DND-41 (cell line): ENCODE measurements at regions not wholly inside any gene's neighbourhood (a gene's known extent, or its start where the extent isn't known, plus 50 kb on each side); places are given as distances from the start of the nearest gene placed in this dataset.

ENCODE experiments used
- ATAC-seq: fragments of 200-7000 bp; cut with Tn5 transposase; 3 replicates; pipeline ENCODE4 v1.9.1; 2021; ENCODE audit warnings: low read depth; ENCODE audit not compliant: insufficient read depth
- DNase-seq: peaks from one replicate; pipeline ENCODE4 v3.0.0-alpha.2; 2020
- H2AFZ ChIP-seq: 2 replicates; pipeline ENCODE4 v1.6.0; 2012; ENCODE audit warnings: low read depth, low read length
- H3K27ac ChIP-seq: 2 replicates; pipeline ENCODE4 v1.5.1; 2012; ENCODE audit warnings: low read length, inconsistent platforms
- H3K27me3 ChIP-seq: fragments of 200-600 bp; sonication (generic); 2 replicates; pipeline ENCODE4 v1.6.0; 2012; ENCODE audit warnings: low read length, mild to moderate bottlenecking, inconsistent platforms; ENCODE audit not compliant: insufficient read depth, poor library complexity
- H3K36me3 ChIP-seq: 2 replicates; pipeline ENCODE4 v1.5.1; 2012; ENCODE audit warnings: low read length, inconsistent platforms; ENCODE audit not compliant: insufficient read depth
- H3K4me1 ChIP-seq: 2 replicates; pipeline ENCODE4 v1.5.1; 2012; ENCODE audit warnings: mild to moderate bottlenecking, low read length; ENCODE audit not compliant: insufficient read depth
- H3K4me2 ChIP-seq: 2 replicates; pipeline ENCODE4 v1.6.0; 2012; ENCODE audit warnings: mild to moderate bottlenecking, moderate library complexity, low read length, inconsistent platforms; ENCODE audit not compliant: insufficient read depth
- H3K4me3 ChIP-seq, 2 experiments: fragments of 200-600 bp in 1 of 2; shearing (Covaris generic) in 1 of 2; 2 replicates each; pipeline ENCODE4 v1.5.1; 2012 to 2016; ENCODE audit warnings: inconsistent platforms in 2 of 2, low read length in 2 of 2, mild to moderate bottlenecking in 2 of 2, low read depth in 1 of 2, moderate library complexity in 1 of 2
- H3K79me2 ChIP-seq: 2 replicates; pipeline ENCODE4 v1.6.0; 2012; ENCODE audit warnings: low read length, inconsistent platforms; ENCODE audit not compliant: insufficient read depth
- H3K9ac ChIP-seq: 2 replicates; pipeline ENCODE4 v1.6.0; 2012; ENCODE audit warnings: low read depth, mild to moderate bottlenecking, inconsistent platforms, low read length, moderate library complexity
- H3K9me3 ChIP-seq: 2 replicates; pipeline ENCODE4 v1.5.1; 2012; ENCODE audit warnings: low read length, moderate library complexity, mild to moderate bottlenecking, inconsistent platforms; ENCODE audit not compliant: insufficient read depth, severe bottlenecking
- H4K20me1 ChIP-seq: 2 replicates; pipeline ENCODE4 v1.6.0; 2012; ENCODE audit warnings: low read length; ENCODE audit not compliant: insufficient read depth
- EZH2 ChIP-seq: IDR thresholded peaks from 3 replicates; pipeline ENCODE4 v1.6.1; 2012; ENCODE audit warnings: borderline replicate concordance, low read depth, mild to moderate bottlenecking, moderate library complexity, low read length, inconsistent platforms; ENCODE audit not compliant: severe bottlenecking
- TF ChIP-seq, protein P1 (sequence below): IDR thresholded peaks from 2 replicates; pipeline ENCODE4 v1.5.1; 2012; ENCODE audit warnings: borderline replicate concordance, low read length, moderate library complexity, mild to moderate bottlenecking; ENCODE audit not compliant: poor library complexity, severe bottlenecking; ENCODE audit errors: extremely low read depth

DNA sequence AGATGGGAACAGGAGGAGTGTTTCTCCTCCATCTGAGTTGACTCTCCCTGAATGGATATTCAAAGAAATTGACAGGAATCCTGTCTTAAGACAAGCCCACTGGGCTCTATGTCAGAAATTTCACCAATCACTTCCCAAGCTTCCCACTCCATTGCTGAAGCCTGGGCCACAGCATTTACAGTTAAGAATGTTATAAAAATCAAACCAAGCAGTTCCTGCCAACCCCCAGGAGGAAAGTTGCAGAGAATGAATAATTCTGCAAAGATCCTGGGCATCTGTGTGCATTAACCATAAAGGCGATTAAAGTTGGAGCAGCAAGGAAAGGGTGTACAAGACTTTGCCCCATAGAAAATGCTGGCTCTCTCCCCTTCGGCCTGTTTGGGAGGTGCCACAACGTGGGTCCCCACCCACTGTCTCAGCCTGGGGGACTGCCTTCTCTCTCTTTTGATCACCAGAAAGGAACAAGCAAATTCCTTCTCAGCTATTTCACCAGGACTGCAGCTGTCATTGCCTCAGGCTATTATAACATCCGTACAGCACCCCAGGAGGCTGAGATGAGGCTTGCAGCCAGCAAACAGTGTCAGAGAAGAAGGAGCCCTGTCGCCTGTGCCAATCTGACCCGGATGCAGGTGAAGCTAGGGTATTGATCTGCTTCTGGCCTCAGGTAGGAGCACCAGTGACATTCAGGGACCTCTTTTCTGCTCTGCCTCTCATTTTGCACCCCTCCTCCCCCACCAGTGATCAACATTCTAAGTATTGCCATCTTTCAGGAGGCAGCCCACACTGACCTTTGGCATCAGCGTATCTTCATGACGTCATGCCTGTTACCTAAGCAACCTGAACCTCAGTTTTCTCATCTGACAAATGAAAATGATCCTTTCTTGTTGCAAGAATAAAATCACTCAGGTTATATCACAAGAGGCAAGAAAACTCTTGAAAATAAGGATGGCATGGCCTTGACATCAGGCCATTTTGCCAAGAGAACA lies 219.0 kb downstream of the SH3BP4 start:
- no peak overlapping the region for H2AFZ ChIP-seq
- H3K27ac ChIP-seq = no peak overlapping the region
- H3K4me1 ChIP-seq = no peaks in the 10 kb centered on the region
- H3K4me2 ChIP-seq = no peak overlapping the region
- H3K9ac ChIP-seq = no peak overlapping the region
- H3K27me3 ChIP-seq = no peaks in the 10 kb centered on the region
- H4K20me1 ChIP-seq = no peaks in the 10 kb centered on the region
- DNase-seq (no peak), ATAC-seq (no peak)
- H3K4me3 ChIP-seq = no peak overlapping the region
- no peaks in the 10 kb centered on the region for H3K79me2 ChIP-seq
- no peaks in the 10 kb centered on the region for H3K9me3 ChIP-seq
- TF ChIP-seq EZH2 = no peak
- TF ChIP-seq, protein P1, sequence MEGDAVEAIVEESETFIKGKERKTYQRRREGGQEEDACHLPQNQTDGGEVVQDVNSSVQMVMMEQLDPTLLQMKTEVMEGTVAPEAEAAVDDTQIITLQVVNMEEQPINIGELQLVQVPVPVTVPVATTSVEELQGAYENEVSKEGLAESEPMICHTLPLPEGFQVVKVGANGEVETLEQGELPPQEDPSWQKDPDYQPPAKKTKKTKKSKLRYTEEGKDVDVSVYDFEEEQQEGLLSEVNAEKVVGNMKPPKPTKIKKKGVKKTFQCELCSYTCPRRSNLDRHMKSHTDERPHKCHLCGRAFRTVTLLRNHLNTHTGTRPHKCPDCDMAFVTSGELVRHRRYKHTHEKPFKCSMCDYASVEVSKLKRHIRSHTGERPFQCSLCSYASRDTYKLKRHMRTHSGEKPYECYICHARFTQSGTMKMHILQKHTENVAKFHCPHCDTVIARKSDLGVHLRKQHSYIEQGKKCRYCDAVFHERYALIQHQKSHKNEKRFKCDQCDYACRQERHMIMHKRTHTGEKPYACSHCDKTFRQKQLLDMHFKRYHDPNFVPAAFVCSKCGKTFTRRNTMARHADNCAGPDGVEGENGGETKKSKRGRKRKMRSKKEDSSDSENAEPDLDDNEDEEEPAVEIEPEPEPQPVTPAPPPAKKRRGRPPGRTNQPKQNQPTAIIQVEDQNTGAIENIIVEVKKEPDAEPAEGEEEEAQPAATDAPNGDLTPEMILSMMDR = no peak
- H3K36me3 ChIP-seq = no peaks in the 10 kb centered on the region

DNA sequence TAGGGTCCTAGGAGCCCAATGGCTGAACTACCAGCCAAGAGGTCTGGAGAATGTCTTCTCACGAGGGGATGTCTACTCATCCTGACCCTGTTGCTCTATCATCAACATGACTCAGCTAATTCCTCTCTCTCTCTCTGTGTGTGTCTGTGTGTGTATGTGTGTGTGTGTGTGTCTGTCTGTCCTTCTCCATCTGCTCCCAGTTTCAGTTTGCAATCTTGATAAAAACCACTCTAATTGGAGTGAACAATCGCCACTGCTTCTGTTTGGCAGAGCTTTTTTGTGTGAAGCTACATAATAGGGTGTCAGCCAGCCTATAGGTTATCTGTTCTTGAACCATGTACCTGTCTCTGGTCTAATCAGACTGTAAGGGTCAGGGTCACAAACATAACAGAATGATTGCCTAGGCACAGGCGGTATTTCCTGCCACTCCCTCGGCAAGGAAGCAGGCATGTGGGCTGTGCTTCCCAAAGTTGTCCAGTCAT lies 219.8 kb downstream of the SH3BP4 start:
- Histone ChIP-seq H3K4me2 (no peak overlapping the region), H4K20me1 (no peaks in the 10 kb centered on the region), H3K4me3 (no peak overlapping the region), H3K27ac (no peak overlapping the region), H3K9ac (no peak overlapping the region), H2AFZ (no peak overlapping the region), H3K79me2 (no peaks in the 10 kb centered on the region), H3K27me3 (no peaks in the 10 kb centered on the region), H3K4me1 (no peaks in the 10 kb centered on the region), H3K36me3 (no peaks in the 10 kb centered on the region), H3K9me3 (no peaks in the 10 kb centered on the region)
- no peak for ATAC-seq
- DNase-seq = no peak
- no peak for TF ChIP-seq EZH2
- TF ChIP-seq, protein P1 = no peak

DNA sequence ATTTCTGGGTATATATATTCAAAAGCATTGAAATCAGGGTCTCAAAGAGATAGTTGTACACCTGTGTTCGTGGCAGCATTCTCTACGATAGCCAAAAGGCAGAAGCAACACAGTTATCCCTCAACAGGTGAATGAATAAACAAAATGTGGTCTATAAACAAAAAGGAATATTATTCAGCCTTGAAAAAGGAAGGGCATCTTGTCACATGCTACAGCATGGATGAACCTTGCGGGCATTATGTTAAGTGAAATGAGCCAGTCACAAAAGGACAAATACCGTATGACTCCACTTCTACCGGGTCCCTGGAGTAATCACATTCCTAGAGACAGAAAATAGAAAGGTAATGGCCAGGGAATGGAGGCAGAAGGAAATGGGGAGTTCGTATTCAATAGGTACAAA lies 228.8 kb downstream of the SH3BP4 start:
- no peaks in the 10 kb centered on the region for H3K36me3 ChIP-seq
- H3K27me3 ChIP-seq = peaks cover 10% of the 10 kb centered on the region
- no peak overlapping the region for H2AFZ ChIP-seq
- no peak overlapping the region for H3K4me2 ChIP-seq
- no peaks in the 10 kb centered on the region for H4K20me1 ChIP-seq
- H3K27ac ChIP-seq = no peak overlapping the region
- ATAC-seq = no peak
- H3K9me3 ChIP-seq = no peaks in the 10 kb centered on the region
- TF ChIP-seq, protein P1 = no peak
- no peak for TF ChIP-seq EZH2
- no peak overlapping the region for H3K4me3 ChIP-seq
- H3K9ac ChIP-seq = no peak overlapping the region
- DNase-seq = no peak
- no peaks in the 10 kb centered on the region for H3K79me2 ChIP-seq
- no peaks in the 10 kb centered on the region for H3K4me1 ChIP-seq
